Activated CD8-positive, alpha-beta T cell treated with anti-CD3 and anti-CD28 coated beads, Interleukin-2, amount 10 ng/mL, durations not matched to agents 7 days and 5 days (primary cell): ENCODE measurements at regions not wholly inside any gene's neighbourhood (a gene's known extent, or its start where the extent isn't known, plus 50 kb on each side); places are given as distances from the start of the nearest gene placed in this dataset.
"Not testable (repeated sequence)": the region's sequence is repeated elsewhere in the genome, so short reads cannot be mapped to it uniquely, and the experiment has no call there.

Experiments used
- ATAC-seq: fragments of 150-1000 bp; cut with Tn5 transposase; one replicate; pipeline ENCODE4 v1.10.0; 2021; ENCODE audit warnings: moderate library complexity
- CTCF ChIA-PET: fragments of 350-600 bp; sonication (Branson Sonifier 250); formaldehyde crosslinking; loops from one replicate; lab custom pipeline; 2021; ENCODE audit warnings: antibody characterized with exemption; lab: Charles Lee
- POLR2A ChIA-PET: fragments of 350-600 bp; sonication (Branson Sonifier 250); formaldehyde crosslinking; loops from one replicate; lab custom pipeline; 2021; ENCODE audit warnings: antibody characterized with exemption; lab: Charles Lee
- DNase-seq: peaks from one replicate; pipeline ENCODE4 v3.0.0-alpha.2; 2020
- H3K27ac Mint-ChIP-seq: one replicate; pipeline ENCODE4 v1.8.0; 2021; ENCODE audit warnings: mild to moderate bottlenecking, mixed read lengths
- H3K27me3 Mint-ChIP-seq: one replicate; pipeline ENCODE4 v1.8.0; 2021; ENCODE audit warnings: low read depth, mixed read lengths
- H3K36me3 Mint-ChIP-seq: one replicate; pipeline ENCODE4 v1.8.0; 2021; ENCODE audit warnings: low read depth, mixed read lengths
- H3K4me1 Mint-ChIP-seq: one replicate; pipeline ENCODE4 v1.8.0; 2021; ENCODE audit warnings: low read depth, mixed read lengths
- H3K4me3 Mint-ChIP-seq: one replicate; pipeline ENCODE4 v1.8.0; 2021; ENCODE audit warnings: mild to moderate bottlenecking, mixed read lengths
- H3K9me3 Mint-ChIP-seq: one replicate; pipeline ENCODE4 v1.8.0; 2022; ENCODE audit warnings: mixed read lengths; ENCODE audit not compliant: insufficient read depth

DNA sequence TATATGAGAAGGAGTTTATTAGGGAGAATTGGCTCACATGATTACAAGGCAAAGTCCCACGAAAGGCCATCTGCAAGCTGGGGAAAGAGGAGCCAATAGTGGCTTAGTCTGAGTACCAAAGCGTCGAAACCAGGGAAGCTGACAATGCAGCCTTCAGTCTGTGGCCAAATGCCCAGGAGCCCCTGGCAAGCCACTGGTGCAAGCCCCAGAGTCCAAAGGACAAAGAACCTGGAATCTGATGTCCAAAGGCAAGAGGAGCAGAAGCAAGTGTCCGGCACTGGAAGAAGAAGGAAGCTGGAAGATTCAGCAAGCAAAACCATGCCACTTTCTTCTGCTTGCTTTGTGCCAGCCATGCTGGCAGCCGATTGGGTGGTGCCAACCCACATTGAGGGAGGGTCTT is 74.3 kb upstream of the NPAS2 start:
- no peak for DNase-seq
- ATAC-seq: no peak
- H3K27ac Mint-ChIP-seq: no peak overlapping the region
- H3K27me3 Mint-ChIP-seq: peaks cover 11% of the 10 kb centered on the region
- POLR2A ChIA-PET: no interaction called here
- no peaks in the 10 kb centered on the region for H3K9me3 Mint-ChIP-seq
- no peaks in the 10 kb centered on the region for H3K36me3 Mint-ChIP-seq
- CTCF ChIA-PET: interaction anchor here (0.9 to 1.3 kb wide), 2 partner anchors 9 to 150 kb away, joined by 3 read pairs; no protein-coding TSS in a partner anchor
- H3K4me1 Mint-ChIP-seq: peaks cover 11% of the 10 kb centered on the region
- no peak overlapping the region for H3K4me3 Mint-ChIP-seq

DNA sequence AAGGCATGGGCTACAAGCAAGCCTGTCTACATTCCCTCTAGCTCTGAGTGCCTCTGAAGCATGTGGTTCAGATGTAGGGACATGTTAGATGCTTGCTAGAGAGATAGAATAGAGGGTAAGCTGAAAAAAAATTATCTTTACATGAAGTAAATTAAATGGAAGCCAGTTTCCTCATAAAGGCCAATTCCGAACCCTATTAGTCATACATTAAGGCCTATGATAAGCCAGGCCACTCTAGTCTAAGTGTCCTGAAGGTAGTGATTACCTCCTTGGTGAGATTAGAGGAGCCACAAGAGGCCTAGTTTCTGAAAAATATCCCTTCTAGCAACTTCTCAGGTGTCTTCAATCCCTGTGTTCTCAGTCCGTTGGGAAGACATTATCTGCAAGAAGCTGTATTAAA is 72.4 kb upstream of the NPAS2 start:
- no peak for ATAC-seq
- ChIA-PET POLR2A (no interaction called here), CTCF (no interaction called here)
- Mint-ChIP-seq H3K27me3 (peaks cover 17% of the 10 kb centered on the region), H3K4me1 (peaks cover 11% of the 10 kb centered on the region), H3K9me3 (no peaks in the 10 kb centered on the region), H3K36me3 (no peaks in the 10 kb centered on the region), H3K4me3 (no peak overlapping the region), H3K27ac (no peak overlapping the region)
- no peak for DNase-seq

DNA sequence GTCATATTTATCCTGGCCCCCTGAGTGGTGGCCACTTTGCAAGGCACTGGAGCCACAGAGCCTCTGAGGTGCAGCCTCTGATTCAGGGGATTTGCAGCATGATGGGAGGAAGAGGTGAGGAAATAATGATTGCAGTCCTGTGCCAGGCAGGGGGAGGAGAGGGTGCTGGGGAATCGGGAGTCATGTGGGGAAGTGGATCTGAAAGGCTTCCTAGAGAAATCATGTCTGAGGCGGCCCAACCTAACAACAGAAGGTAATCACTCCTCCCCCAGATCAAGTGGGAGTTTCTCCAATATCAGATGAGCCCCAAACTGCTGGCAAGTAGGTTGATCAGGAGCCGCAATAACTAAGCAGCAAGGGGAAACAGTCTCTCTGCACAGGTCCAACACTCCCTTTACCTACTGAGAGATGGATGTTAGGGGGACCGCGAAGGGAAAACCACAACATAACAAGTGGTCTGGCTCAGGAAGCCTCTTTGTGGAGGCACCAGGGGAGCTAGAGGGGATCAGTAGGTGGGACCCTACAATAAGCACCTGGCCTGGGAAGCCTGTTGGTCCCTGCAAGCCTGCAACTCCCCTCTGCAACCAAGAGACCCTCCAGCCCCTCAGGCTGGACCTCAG is 71.8 kb upstream of the NPAS2 start:
- DNase-seq (peak; percentile 28), ATAC-seq (peak; percentile 49)
- POLR2A ChIA-PET: no interaction called here
- CTCF ChIA-PET: interaction anchor here (0.7 to 1.3 kb wide), 2 partner anchors 18 to 138 kb away, joined by 3 to 4 read pairs; no protein-coding TSS in a partner anchor
- Mint-ChIP-seq H3K27ac (no peak overlapping the region), H3K27me3 (peaks cover 17% of the 10 kb centered on the region), H3K36me3 (no peaks in the 10 kb centered on the region), H3K9me3 (no peaks in the 10 kb centered on the region), H3K4me1 (peaks cover 11% of the 10 kb centered on the region), H3K4me3 (no peak overlapping the region)

DNA sequence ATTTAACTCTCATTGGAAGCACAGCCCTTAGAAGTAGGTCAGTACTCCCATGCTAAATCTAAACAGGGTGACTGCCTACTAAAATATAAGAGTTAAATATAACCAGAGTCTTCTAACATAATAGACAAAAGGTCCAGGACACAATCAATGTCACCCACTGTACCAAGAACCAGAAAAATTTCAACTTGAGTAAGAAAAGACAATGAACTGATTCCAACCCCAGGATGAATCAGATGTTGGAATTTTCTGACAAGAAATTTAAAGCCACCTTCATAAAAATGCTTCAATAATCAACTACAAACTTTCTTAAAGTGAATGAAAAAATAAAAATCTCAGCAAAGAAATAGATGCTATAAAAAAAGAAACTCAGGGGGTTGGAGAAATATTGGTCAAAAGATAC is 71.3 kb upstream of the NPAS2 start:
- CTCF ChIA-PET: interaction anchor here (0.7 to 1.3 kb wide), 2 partner anchors 19 to 139 kb away, joined by 3 to 4 read pairs; no protein-coding TSS in a partner anchor
- Mint-ChIP-seq H3K27ac (no peak overlapping the region), H3K27me3 (peaks cover 17% of the 10 kb centered on the region), H3K36me3 (no peaks in the 10 kb centered on the region), H3K4me3 (no peak overlapping the region), H3K4me1 (peaks cover 11% of the 10 kb centered on the region), H3K9me3 (no peaks in the 10 kb centered on the region)
- ATAC-seq (no peak), DNase-seq (no peak)
- POLR2A ChIA-PET: no interaction called here

DNA sequence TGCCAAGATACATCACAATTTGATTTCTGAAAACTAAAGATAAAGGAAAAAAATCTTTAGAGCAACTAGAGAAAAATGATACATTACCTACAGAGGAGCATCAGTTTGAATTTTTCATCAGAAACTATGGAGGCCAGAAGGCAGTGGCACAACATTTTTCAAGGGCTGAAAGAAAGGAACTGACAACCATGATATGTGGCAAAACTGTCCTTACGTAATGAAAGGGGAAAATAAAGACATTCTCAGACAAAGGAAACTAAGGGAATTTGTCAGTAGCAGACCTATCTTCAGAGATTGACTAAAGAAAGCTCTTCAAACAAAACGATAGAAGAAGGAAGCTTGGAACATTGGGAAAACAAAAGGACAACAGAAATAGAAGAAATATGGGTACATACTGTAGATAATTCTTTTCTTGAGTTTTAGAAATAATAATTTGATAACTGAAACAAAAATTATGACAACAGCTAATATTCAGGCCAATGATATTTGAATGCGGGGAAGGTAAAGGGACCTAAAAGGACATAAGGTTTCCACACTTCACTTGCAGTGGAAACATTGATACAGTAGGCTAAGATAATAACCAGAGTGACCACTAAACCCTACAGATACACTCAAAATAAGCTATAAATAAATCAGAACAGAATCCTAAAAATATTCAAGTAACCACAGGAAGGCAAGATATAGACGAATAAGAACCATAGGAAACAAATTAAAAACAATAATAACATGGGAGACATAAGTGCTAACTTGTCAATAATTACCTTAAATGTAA is 70.0 kb upstream of the NPAS2 start:
- DNase-seq (no peak), ATAC-seq (no peak)
- CTCF ChIA-PET: no interaction called here
- H3K27me3 Mint-ChIP-seq: peaks cover 20% of the 10 kb centered on the region
- POLR2A ChIA-PET: no interaction called here
- H3K4me1 Mint-ChIP-seq: peaks cover 11% of the 10 kb centered on the region
- no peak overlapping the region for H3K4me3 Mint-ChIP-seq
- H3K36me3 Mint-ChIP-seq: no peaks in the 10 kb centered on the region
- no peaks in the 10 kb centered on the region for H3K9me3 Mint-ChIP-seq
- H3K27ac Mint-ChIP-seq: no peak overlapping the region

DNA sequence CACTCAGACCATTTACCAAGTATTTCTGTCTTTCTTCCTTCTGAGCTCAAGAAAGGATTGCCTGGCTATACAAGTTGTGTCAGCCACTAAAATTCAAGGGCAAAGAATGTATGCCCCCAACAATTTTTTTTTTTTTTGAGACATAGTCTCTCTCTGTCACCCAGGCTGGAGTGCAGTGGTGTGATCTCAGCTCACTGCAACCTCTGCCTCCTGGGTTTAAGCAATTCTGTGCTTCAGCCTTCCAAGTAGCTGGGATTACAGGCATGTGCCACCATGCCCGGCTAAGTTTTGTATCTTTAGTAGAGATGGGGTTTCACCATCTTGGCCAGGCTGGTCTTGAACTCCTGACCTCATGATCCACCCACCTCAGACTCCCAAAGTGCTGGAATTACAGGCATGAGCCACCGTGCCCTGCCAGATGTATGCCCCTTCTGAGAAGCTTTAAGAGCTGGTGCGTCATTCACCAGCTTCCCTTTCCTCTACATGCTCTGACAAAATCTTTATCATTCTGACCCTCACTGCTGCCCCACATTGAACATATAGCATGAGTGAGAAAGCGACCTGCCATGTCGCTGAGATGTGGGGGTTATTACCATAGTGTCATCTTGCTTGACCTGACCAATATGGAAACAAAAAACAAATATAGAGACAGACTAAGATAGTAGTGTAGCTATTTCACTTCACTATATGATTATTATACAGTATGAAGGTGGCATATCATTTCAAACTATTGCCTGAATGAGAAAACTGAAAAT is 67.9 kb upstream of the NPAS2 start:
- H3K4me3 Mint-ChIP-seq, DNase-seq, H3K36me3 Mint-ChIP-seq, H3K27ac Mint-ChIP-seq, POLR2A ChIA-PET, ATAC-seq, H3K9me3 Mint-ChIP-seq: not testable (repeated sequence)
- Mint-ChIP-seq H3K4me1 (peaks cover 11% of the 10 kb centered on the region), H3K27me3 (peaks cover 26% of the 10 kb centered on the region)
- CTCF ChIA-PET: interaction anchor here (0.6 kb wide), 1 partner anchor 62 kb away, joined by 3 read pairs; no protein-coding TSS in a partner anchor

DNA sequence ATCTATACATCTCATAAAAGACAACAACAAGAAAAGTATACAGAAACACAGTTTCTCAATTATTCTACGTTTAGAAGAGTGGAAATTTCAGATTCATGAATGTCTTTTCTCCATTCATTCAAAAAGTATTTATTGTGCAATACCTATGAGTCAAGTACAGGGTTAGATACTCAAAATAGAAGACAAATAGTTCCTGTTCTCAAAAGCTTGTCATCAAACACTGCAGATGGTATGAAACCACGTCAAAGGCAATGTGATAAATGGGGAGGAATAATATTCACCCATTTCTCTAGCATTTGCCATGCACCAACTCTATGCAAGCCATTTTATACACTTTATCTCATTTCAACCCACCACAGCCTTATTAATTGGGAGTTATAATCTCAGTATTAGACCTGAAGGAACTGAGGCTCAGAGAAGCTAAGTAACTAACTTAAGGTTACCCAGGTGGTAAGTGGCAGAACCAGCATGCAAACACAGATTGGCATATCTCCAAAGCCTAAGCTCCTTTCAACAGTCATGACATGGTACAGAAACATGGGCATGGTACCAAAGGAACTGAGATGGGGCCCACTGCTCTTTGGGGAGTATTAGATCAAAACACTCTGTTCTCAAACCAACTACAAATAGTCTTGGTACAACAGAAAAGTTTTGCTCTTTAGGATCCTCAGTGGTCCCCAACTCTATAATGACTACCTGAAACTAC is 67.2 kb upstream of the NPAS2 start:
- no peak for ATAC-seq
- ChIA-PET POLR2A (no interaction called here), CTCF (no interaction called here)
- Mint-ChIP-seq H3K4me3 (no peak overlapping the region), H3K9me3 (no peaks in the 10 kb centered on the region), H3K36me3 (no peaks in the 10 kb centered on the region), H3K27ac (no peak overlapping the region), H3K4me1 (peaks cover 8% of the 10 kb centered on the region), H3K27me3 (peaks cover 25% of the 10 kb centered on the region)
- DNase-seq: no peak

DNA sequence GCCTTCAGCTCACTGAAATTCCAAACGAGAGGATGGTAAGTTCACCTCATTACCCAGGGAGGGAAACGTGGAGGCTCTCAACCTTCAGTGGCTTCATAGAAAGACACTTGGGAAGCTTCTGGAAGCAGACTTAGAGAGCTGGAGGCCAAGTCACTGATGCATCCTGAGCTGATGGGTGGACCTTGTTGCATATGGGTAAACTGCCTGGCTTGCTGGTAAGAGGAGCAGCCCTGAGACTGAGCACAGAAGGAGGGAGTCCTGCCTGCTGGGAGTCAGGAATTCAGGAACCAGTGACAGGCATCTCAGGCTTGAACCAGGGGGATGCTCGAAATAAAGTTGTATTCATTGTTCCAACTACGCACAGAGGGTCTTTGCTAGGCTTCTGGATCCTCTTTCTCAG is 66.5 kb upstream of the NPAS2 start:
- ChIA-PET CTCF (interaction anchor here (1.4 kb wide), 1 partner anchor 143 kb away, joined by 3 read pairs; no protein-coding TSS in a partner anchor), POLR2A (no interaction called here)
- DNase-seq (no peak), ATAC-seq (no peak)
- no peak overlapping the region for H3K27ac Mint-ChIP-seq
- no peaks in the 10 kb centered on the region for H3K36me3 Mint-ChIP-seq
- peaks cover 23% of the 10 kb centered on the region for H3K27me3 Mint-ChIP-seq
- no peak overlapping the region for H3K4me3 Mint-ChIP-seq
- H3K9me3 Mint-ChIP-seq: no peaks in the 10 kb centered on the region
- H3K4me1 Mint-ChIP-seq: peaks cover 1% of the 10 kb centered on the region

DNA sequence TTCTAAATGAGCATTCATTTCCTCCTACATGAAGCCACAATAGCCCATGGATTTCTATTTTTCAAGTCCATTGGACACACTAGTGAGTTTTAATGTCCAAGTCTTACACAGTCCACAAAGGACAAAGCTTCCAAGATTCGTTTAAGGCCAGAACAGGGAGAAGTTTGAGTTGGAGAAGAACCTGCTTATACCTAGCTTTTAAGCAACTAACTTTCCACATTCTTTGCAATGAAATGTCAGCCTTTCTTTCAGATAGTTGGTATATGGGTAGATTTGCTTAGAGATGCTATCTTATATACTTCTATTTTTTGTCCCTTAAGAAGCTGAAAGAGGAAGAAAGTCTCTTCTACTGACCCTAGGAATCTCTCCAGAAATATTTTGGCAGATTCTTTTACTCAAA is 66.1 kb upstream of the NPAS2 start:
- DNase-seq: no peak
- H3K27ac Mint-ChIP-seq: no peak overlapping the region
- no peaks in the 10 kb centered on the region for H3K9me3 Mint-ChIP-seq
- POLR2A ChIA-PET: no interaction called here
- no peak for ATAC-seq
- H3K27me3 Mint-ChIP-seq: peaks cover 23% of the 10 kb centered on the region
- H3K4me3 Mint-ChIP-seq: no peak overlapping the region
- CTCF ChIA-PET: interaction anchor here (1.4 kb wide), 1 partner anchor 143 kb away, joined by 3 read pairs; no protein-coding TSS in a partner anchor
- no peaks in the 10 kb centered on the region for H3K4me1 Mint-ChIP-seq
- H3K36me3 Mint-ChIP-seq: no peaks in the 10 kb centered on the region

DNA sequence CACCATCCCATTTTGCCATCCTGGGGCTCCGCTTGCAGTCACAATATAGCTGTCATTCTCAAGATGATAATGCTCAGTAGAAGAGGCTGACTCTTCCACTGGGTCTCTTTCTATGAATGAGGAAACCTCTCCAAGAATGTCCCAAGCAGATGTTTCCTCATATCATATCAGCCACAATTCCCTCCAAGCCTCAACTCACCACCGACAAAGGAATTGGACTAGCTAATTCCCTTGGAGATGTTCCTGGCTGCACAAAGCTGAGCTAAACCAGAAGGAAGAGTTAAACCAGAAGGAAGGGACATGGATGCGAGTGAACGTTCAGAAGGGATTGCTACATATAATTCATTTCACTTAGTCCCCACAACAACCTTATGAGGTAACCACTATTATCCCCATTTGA is 65.0 kb upstream of the NPAS2 start:
- CTCF ChIA-PET: interaction anchor here (0.7 to 0.8 kb wide), 2 partner anchors 10 to 57 kb away, joined by 3 read pairs; no protein-coding TSS in a partner anchor
- no peak overlapping the region for H3K27ac Mint-ChIP-seq

DNA sequence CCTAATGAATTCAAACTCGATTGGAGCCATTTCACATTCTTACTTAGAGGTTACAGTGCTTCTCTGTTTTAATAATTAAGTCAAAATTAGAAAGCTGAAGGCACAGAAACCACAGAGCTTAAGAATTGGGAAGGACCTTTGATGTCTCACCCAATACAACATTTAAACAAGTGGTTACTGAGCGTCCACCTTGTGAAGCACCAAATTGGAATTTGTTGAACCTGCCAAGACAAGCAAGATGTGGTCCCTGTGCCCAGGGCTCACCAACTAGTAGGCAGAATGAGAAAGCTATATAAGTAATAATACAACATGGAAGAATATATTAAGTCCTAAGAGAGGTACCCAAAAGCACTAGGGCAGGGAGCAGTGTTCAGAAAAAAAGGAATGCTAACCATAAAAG is 64.5 kb upstream of the NPAS2 start:
- no peak for DNase-seq

More for the DNA sequence above, 65.0 kb upstream of the NPAS2 start:
- Mint-ChIP-seq H3K4me1 (no peaks in the 10 kb centered on the region), H3K27me3 (peaks cover 20% of the 10 kb centered on the region), H3K9me3 (no peaks in the 10 kb centered on the region), H3K4me3 (no peak overlapping the region), H3K36me3 (no peaks in the 10 kb centered on the region)
- POLR2A ChIA-PET: no interaction called here
- ATAC-seq (no peak), DNase-seq (no peak)

More for the DNA sequence above, 64.5 kb upstream of the NPAS2 start:
- Mint-ChIP-seq H3K4me1 (no peaks in the 10 kb centered on the region), H3K27ac (no peak overlapping the region), H3K4me3 (no peak overlapping the region), H3K36me3 (no peaks in the 10 kb centered on the region), H3K27me3 (peaks cover 16% of the 10 kb centered on the region), H3K9me3 (no peaks in the 10 kb centered on the region)
- ChIA-PET POLR2A (no interaction called here), CTCF (interaction anchor here (0.7 kb wide), 1 partner anchor 10 kb away, joined by 3 read pairs; no protein-coding TSS in a partner anchor)
- no peak for ATAC-seq
